ENCODE measurements at regions not wholly inside any gene's neighbourhood (a gene's known extent, or its start where the extent isn't known, plus 50 kb on each side); places are given as distances from the start of the nearest gene placed in this dataset.

DNA sequence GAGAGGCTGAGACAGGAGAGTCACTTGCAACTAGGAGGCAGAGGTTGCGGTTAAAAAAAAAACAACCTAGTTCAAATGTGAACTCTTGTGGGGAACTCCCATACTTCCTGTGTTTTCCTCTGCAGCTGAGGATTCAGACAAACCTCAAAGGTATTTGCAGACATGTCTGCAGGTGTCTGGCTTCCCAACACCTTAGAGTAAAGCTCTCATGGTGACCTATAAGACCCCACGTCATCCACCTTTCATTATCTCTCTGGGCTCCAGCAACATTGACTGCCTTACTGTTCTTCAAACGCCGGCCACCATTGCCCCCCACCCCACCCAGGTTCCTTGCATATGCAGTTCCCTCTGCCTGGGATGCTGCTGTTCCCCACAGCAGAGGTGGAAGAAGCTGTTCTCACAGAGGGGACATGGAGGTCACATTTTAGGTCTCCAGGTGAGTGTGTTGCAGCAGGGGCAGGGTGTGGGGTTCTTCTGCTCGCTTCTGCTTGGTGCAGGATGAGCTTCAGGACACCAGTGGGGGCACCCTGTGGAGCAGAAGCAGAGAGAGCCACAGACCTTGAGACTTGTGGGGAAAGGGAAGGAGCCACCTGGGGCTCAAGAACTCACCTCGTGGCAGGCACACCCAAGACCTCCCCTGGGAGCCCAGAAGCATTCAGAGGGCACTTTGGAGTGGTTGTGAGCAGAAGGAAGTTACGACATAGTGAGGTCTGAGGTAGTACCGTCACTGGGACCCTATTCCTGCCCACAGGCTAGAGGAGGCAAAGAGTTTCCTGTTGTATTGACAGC, 203.2 kb downstream of the CSNK2A3 start:
- CTCF ChIA-PET, result no interaction called here
- H3K27ac ChIP-seq (ENCODE audit: low read depth, low read length), result no peak overlapping the region
- DNase-seq (ENCODE audit: low read depth, low spot score) (no peak), ATAC-seq (no peak)
- no TSS peak for BruUV-seq (replicated peaks)
- POLR2A ChIA-PET, result no interaction called here
- RAD21 ChIA-PET (ENCODE audit: low non-redundant PET in 1 of 2, low total read pairs in 2 of 2, uncharacterized antibody in 2 of 2, unreplicated experiment in 2 of 2), result no interaction called here
- H3K9ac ChIP-seq (ENCODE audit: low read length), result no peak overlapping the region
- intact Hi-C loops (cut with micrococcal nuclease), result no loop called here
- no peak for TF ChIP-seq ELF1 (IDR thresholded peaks at IDR 0.05; ENCODE audit: borderline replicate concordance, low read depth)
- no peak for TF ChIP-seq CBX3 (IDR thresholded peaks at IDR 0.05; ENCODE audit: low read depth)
- TF ChIP-seq, protein P1, sequence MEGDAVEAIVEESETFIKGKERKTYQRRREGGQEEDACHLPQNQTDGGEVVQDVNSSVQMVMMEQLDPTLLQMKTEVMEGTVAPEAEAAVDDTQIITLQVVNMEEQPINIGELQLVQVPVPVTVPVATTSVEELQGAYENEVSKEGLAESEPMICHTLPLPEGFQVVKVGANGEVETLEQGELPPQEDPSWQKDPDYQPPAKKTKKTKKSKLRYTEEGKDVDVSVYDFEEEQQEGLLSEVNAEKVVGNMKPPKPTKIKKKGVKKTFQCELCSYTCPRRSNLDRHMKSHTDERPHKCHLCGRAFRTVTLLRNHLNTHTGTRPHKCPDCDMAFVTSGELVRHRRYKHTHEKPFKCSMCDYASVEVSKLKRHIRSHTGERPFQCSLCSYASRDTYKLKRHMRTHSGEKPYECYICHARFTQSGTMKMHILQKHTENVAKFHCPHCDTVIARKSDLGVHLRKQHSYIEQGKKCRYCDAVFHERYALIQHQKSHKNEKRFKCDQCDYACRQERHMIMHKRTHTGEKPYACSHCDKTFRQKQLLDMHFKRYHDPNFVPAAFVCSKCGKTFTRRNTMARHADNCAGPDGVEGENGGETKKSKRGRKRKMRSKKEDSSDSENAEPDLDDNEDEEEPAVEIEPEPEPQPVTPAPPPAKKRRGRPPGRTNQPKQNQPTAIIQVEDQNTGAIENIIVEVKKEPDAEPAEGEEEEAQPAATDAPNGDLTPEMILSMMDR (IDR thresholded peaks at IDR 0.05 in 2 of 3, conservative IDR thresholded peaks at IDR 0.05 in 1 of 3; ENCODE audit: borderline replicate concordance in 1 of 3, insufficient read depth in 1 of 3, low read depth in 2 of 3, low read length in 2 of 3), result no peak
- TF ChIP-seq RAD21 (IDR thresholded peaks at IDR 0.05; ENCODE audit: low read depth), result no peak
- no peak for TF ChIP-seq EZH2 (IDR thresholded peaks at IDR 0.05)
- TF ChIP-seq, protein P2, sequence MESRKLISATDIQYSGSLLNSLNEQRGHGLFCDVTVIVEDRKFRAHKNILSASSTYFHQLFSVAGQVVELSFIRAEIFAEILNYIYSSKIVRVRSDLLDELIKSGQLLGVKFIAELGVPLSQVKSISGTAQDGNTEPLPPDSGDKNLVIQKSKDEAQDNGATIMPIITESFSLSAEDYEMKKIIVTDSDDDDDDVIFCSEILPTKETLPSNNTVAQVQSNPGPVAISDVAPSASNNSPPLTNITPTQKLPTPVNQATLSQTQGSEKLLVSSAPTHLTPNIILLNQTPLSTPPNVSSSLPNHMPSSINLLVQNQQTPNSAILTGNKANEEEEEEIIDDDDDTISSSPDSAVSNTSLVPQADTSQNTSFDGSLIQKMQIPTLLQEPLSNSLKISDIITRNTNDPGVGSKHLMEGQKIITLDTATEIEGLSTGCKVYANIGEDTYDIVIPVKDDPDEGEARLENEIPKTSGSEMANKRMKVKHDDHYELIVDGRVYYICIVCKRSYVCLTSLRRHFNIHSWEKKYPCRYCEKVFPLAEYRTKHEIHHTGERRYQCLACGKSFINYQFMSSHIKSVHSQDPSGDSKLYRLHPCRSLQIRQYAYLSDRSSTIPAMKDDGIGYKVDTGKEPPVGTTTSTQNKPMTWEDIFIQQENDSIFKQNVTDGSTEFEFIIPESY (IDR thresholded peaks at IDR 0.05; ENCODE audit: extremely low read depth, insufficient replicate concordance, low read length), result no peak
- TF ChIP-seq ZFX (IDR thresholded peaks at IDR 0.05), result no peak
- no peak for TF ChIP-seq POLR2A (IDR thresholded peaks at IDR 0.05; ENCODE audit: borderline replicate concordance, extremely low read depth, insufficient read depth, insufficient read length)
- TF ChIP-seq SP1 (IDR thresholded peaks at IDR 0.05; ENCODE audit: low read depth), result no peak
- no peak for TF ChIP-seq SIN3A (IDR thresholded peaks at IDR 0.05; ENCODE audit: low read depth)
- TF ChIP-seq CEBPB (IDR thresholded peaks at IDR 0.05; ENCODE audit: low read depth), result no peak
- TF ChIP-seq EGR1 (IDR thresholded peaks at IDR 0.05; ENCODE audit: low read depth), result no peak
- TF ChIP-seq JUND (IDR thresholded peaks at IDR 0.05), result no peak
- TF ChIP-seq, protein P3, sequence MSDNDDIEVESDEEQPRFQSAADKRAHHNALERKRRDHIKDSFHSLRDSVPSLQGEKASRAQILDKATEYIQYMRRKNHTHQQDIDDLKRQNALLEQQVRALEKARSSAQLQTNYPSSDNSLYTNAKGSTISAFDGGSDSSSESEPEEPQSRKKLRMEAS (IDR thresholded peaks at IDR 0.05), result no peak
- no peaks in the 10 kb centered on the region for H3K4me1 ChIP-seq (ENCODE audit: control insufficient read depth in 1 of 2, insufficient read depth in 2 of 2, low read length in 2 of 2)
- no peak overlapping the region for H3K4me3 ChIP-seq (replicated peaks in 1 of 2; ENCODE audit: low read depth in 1 of 2, low read length in 2 of 2)
- H3K79me2 ChIP-seq (ENCODE audit: insufficient read depth, low read length), result no peaks in the 10 kb centered on the region
- H3K4me2 ChIP-seq (ENCODE audit: low read length), result no peak overlapping the region
- no peaks in the 10 kb centered on the region for H4K20me1 ChIP-seq (ENCODE audit: insufficient read depth)
- no peaks in the 10 kb centered on the region for H3K9me2 ChIP-seq (ENCODE audit: insufficient read depth)
- no peak overlapping the region for H2AFZ ChIP-seq (ENCODE audit: low read depth, low read length, poor library complexity, severe bottlenecking)
- no peaks in the 10 kb centered on the region for H3K36me3 ChIP-seq (ENCODE audit: control insufficient read depth in 1 of 2, insufficient read depth in 2 of 2, low read length in 2 of 2)
- H3K27me3 ChIP-seq (ENCODE audit: insufficient read depth, low read length), result no peaks in the 10 kb centered on the region; the same call in 1 of the 2 replicates
- H3K9me3 ChIP-seq (ENCODE audit: control insufficient read depth in 1 of 2, insufficient read depth in 1 of 2, low read depth in 1 of 2, low read length in 2 of 2), result no peaks in the 10 kb centered on the region

Measured in HCT116 (cell line).